ENCODE measurements at regions not wholly inside any gene's neighbourhood (a gene's known extent, or its start where the extent isn't known, plus 50 kb on each side); places are given as distances from the start of the nearest gene placed in this dataset.

GRCh38 chr3:56861511-56861910, 59.8 kb upstream of the ARHGEF3 start:
- ATAC-seq (ENCODE audit: low read depth) (no peak), DNase-seq (no peak)
- H3K27me3 ChIP-seq (ENCODE audit: control insufficient read depth, insufficient read depth, low read length) = peaks cover 5% of the 10 kb centered on the region
- BruUV-seq (replicated peaks) = no TSS peak
- H4K20me1 ChIP-seq (ENCODE audit: insufficient read depth, low read length) = no peaks in the 10 kb centered on the region
- H2AK9ac ChIP-seq (replicated peaks; ENCODE audit: low read depth, low read length, poor library complexity) = no peak overlapping the region
- ChIA-PET POLR2A (ENCODE audit: unreplicated experiment) (no interaction called here), CTCF (no interaction called here)
- H4K91ac ChIP-seq (ENCODE audit: insufficient read depth, low read depth, low read length) = no peak overlapping the region
- H3K4me3 ChIP-seq (ENCODE audit: insufficient read depth, low read depth, low read length) = no peak overlapping the region
- no peak overlapping the region for H3K14ac ChIP-seq (replicated peaks; ENCODE audit: low read depth, low read length)
- H2BK20ac ChIP-seq (ENCODE audit: low read depth, low read length) = no peak overlapping the region
- no peak overlapping the region for H2BK5ac ChIP-seq (ENCODE audit: low read depth, low read length, poor library complexity, severe bottlenecking)
- H3K36me3 ChIP-seq (ENCODE audit: control insufficient read depth, insufficient read depth, low read length) = no peaks in the 10 kb centered on the region
- no peak overlapping the region for H2AK5ac ChIP-seq (ENCODE audit: low read depth, low read length)
- H3K4me1 ChIP-seq (ENCODE audit: control insufficient read depth, insufficient read depth, low read length) = peaks cover 4% of the 10 kb centered on the region
- H3K9ac ChIP-seq (ENCODE audit: low read depth, low read length) = no peak overlapping the region
- H2BK120ac ChIP-seq (ENCODE audit: low read depth, low read length) = no peak overlapping the region
- in situ Hi-C loops (cut with MboI; ENCODE audit: low sequenced_read_pairs) = no loop called here
- H3K27ac ChIP-seq (ENCODE audit: insufficient read depth, low read length) = no peak overlapping the region
- no peak overlapping the region for H3K4ac ChIP-seq (ENCODE audit: low read depth, low read length)
- H3K18ac ChIP-seq (ENCODE audit: low read depth, low read length) = no peak overlapping the region
- no peak for TF ChIP-seq POLR2A (IDR thresholded peaks at IDR 0.05; ENCODE audit: low read depth, low read length)
- no peak for TF ChIP-seq CHD1 (IDR thresholded peaks at IDR 0.05; ENCODE audit: low read depth, low read length)
- TF ChIP-seq CEBPB (IDR thresholded peaks at IDR 0.05; ENCODE audit: low read depth, low read length) = no peak
- TF ChIP-seq RCOR1 (IDR thresholded peaks at IDR 0.05; ENCODE audit: insufficient replicate concordance, low read length) = no peak
- no peak for TF ChIP-seq FOS (IDR thresholded peaks at IDR 0.05; ENCODE audit: low read depth, low read length)
- no peak for TF ChIP-seq SMC3 (IDR thresholded peaks at IDR 0.05; ENCODE audit: low read depth, low read length)
- TF ChIP-seq MAFK (IDR thresholded peaks at IDR 0.05; ENCODE audit: low read depth, low read length) = no peak
- TF ChIP-seq MXI1 (IDR thresholded peaks at IDR 0.05; ENCODE audit: borderline replicate concordance, low read depth, low read length) = no peak
- TF ChIP-seq MAZ (IDR thresholded peaks at IDR 0.05; ENCODE audit: borderline replicate concordance, low read depth, low read length) = no peak
- TF ChIP-seq CTCF (conservative IDR thresholded peaks at IDR 0.05; ENCODE audit: low read depth, low read length) = no peak
- no peak for TF ChIP-seq NFE2L2 (IDR thresholded peaks at IDR 0.05; ENCODE audit: low read depth, low read length)
- TF ChIP-seq USF2 (IDR thresholded peaks at IDR 0.05; ENCODE audit: low read depth, low read length) = no peak
- TF ChIP-seq RAD21 (IDR thresholded peaks at IDR 0.05; ENCODE audit: low read length) = no peak
- TF ChIP-seq BHLHE40 (IDR thresholded peaks at IDR 0.05; ENCODE audit: low read depth, low read length) = no peak
- TF ChIP-seq RFX5 (IDR thresholded peaks at IDR 0.05; ENCODE audit: low read depth, low read length) = no peak
- TF ChIP-seq ELK1 (IDR thresholded peaks at IDR 0.05; ENCODE audit: borderline replicate concordance, low read depth, low read length) = no peak
- no peak overlapping the region for H4K8ac ChIP-seq (ENCODE audit: low read depth in 2 of 2, low read length in 2 of 2)
- dilution Hi-C loops (cut with HindIII; ENCODE audit: low sequenced_read_pairs, unreplicated experiment) = no loop called here
- H2BK15ac ChIP-seq (ENCODE audit: low read depth, low read length) = no peak overlapping the region
- H2AFZ ChIP-seq (replicated peaks; ENCODE audit: low read length, poor library complexity) = no peak overlapping the region
- no peak overlapping the region for H3K4me2 ChIP-seq (ENCODE audit: low read depth, low read length)
- H3K9me1 ChIP-seq (ENCODE audit: insufficient read depth, low read length) = peaks cover 4% of the 10 kb centered on the region; the same call in 1 of the 2 replicates
- no CpG with 5 or more reads among the region's 3 CpGs for WGBS, 2 experiments (ENCODE audit: extremely low coverage in 2 of 2, insufficient read length in 1 of 2)
- no peak overlapping the region for H3K23ac ChIP-seq (ENCODE audit: low read depth, low read length)
- intact Hi-C loops (cut with micrococcal nuclease) = no loop called here
- no peak overlapping the region for H3K56ac ChIP-seq (ENCODE audit: extremely low read depth, insufficient read depth, low read length)
- H3K79me1 ChIP-seq (ENCODE audit: low read depth in 1 of 2, low read length in 2 of 2) = no peaks in the 10 kb centered on the region
- H3K9me3 ChIP-seq (ENCODE audit: control insufficient read depth, insufficient read depth, low read length) = no peaks in the 10 kb centered on the region
- no peak overlapping the region for H4K5ac ChIP-seq (ENCODE audit: low read depth, low read length)
